ENCODE measurements at regions not wholly inside any gene's neighbourhood (a gene's known extent, or its start where the extent isn't known, plus 50 kb on each side); places are given as distances from the start of the nearest gene placed in this dataset.

DNA sequence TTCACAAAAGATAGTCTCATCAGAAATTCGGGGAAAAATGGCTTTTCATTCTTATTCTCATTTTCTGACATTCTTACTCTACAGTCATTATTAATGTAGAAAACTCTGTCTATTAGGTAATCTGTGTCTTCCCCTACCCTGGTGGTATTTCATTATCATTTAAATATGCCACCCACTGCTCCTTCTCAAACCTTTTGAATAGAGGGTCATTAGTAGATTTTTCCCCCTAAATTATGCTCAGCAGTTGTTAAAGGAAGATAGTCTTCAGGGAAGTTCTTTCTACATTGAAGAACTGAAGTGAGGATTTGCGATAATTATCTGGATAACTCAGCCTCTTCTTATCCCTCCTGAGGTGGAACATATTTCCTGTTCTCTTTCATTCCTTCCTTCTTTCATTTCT, 989.5 kb upstream of the RBFOX1 start:
- TF ChIP-seq, protein P1, sequence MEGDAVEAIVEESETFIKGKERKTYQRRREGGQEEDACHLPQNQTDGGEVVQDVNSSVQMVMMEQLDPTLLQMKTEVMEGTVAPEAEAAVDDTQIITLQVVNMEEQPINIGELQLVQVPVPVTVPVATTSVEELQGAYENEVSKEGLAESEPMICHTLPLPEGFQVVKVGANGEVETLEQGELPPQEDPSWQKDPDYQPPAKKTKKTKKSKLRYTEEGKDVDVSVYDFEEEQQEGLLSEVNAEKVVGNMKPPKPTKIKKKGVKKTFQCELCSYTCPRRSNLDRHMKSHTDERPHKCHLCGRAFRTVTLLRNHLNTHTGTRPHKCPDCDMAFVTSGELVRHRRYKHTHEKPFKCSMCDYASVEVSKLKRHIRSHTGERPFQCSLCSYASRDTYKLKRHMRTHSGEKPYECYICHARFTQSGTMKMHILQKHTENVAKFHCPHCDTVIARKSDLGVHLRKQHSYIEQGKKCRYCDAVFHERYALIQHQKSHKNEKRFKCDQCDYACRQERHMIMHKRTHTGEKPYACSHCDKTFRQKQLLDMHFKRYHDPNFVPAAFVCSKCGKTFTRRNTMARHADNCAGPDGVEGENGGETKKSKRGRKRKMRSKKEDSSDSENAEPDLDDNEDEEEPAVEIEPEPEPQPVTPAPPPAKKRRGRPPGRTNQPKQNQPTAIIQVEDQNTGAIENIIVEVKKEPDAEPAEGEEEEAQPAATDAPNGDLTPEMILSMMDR (IDR thresholded peaks at IDR 0.05; ENCODE audit: low read depth, low read length) = no peak
- TF ChIP-seq EZH2phosphoT487 (IDR thresholded peaks at IDR 0.05; ENCODE audit: low read depth) = no peak
